ENCODE measurements at regions not wholly inside any gene's neighbourhood (a gene's known extent, or its start where the extent isn't known, plus 50 kb on each side); places are given as distances from the start of the nearest gene placed in this dataset.

GRCh38 chr5:82713811-82714210 lies 363.4 kb downstream of the TMEM167A start:
- no peak for TF ChIP-seq EED (CRISPR knock-in tag; IDR thresholded peaks at IDR 0.05)
- TF ChIP-seq MXD3 (CRISPR knock-in tag; IDR thresholded peaks at IDR 0.05) = no peak
- TF ChIP-seq TBX2 (CRISPR knock-in tag; IDR thresholded peaks at IDR 0.05; ENCODE audit: borderline replicate concordance) = no peak
- no peak for TF ChIP-seq ZNF331 (CRISPR knock-in tag; IDR thresholded peaks at IDR 0.05)
- TF ChIP-seq POGZ (CRISPR knock-in tag; IDR thresholded peaks at IDR 0.05) = no peak
- TF ChIP-seq SIN3A (IDR thresholded peaks at IDR 0.05; ENCODE audit: borderline replicate concordance, low read depth, low read length) = no peak
- TF ChIP-seq ZNF672 (CRISPR knock-in tag; IDR thresholded peaks at IDR 0.05) = no peak
- Histone ChIP-seq H3K9ac (ENCODE audit: insufficient read depth, low read depth, low read length) (no peak overlapping the region), H3K79me2 (ENCODE audit: insufficient read depth, low read length) (no peaks in the 10 kb centered on the region), H3K9me3 (ENCODE audit: low read length) (no peaks in the 10 kb centered on the region), H3K27ac (ENCODE audit: extremely low read length, insufficient read depth, low read length) (no peak overlapping the region), H3K4me3 (replicated peaks in 1 of 3; ENCODE audit: insufficient read depth in 1 of 3, low read depth in 2 of 3, low read length in 3 of 3) (no peak overlapping the region), H2AFZ (ENCODE audit: low read length) (no peak overlapping the region), H3K36me3 (replicated peaks in 1 of 2; ENCODE audit: control insufficient read depth in 1 of 2, insufficient read depth in 2 of 2, low read length in 2 of 2) (no peaks in the 10 kb centered on the region), H4K20me1 (ENCODE audit: insufficient read depth, low read length) (no peaks in the 10 kb centered on the region), H3K4me1 (ENCODE audit: insufficient read depth, low read length) (no peaks in the 10 kb centered on the region), H3K4me2 (ENCODE audit: low read depth, low read length) (no peak overlapping the region), H3K27me3 (ENCODE audit: control insufficient read depth in 1 of 2, insufficient read depth in 2 of 2, low read length in 2 of 2) (no peaks in the 10 kb centered on the region; a peak in 1 of 5 replicates)
- intact Hi-C loops (cut with micrococcal nuclease; ENCODE audit: unreplicated experiment) = no loop called here
- BruUV-seq (replicated peaks) = no TSS peak
- CTCF ChIA-PET (ENCODE audit: low intra/inter-chr PET ratio, low total read pairs) = no interaction called here
- DNase-seq (ENCODE audit: low spot score) = no peak
- POLR2A ChIA-PET = no interaction called here
- 5% methylated on average over 2 of the region's 2 CpGs for WGBS (ENCODE audit: low lambda C conversion rate)
- in situ Hi-C loops (cut with HindIII; ENCODE audit: extremely low pct_ligation_motif_present, low pct_unique_long_range_greater_than_20kb) = no loop called here
- no peak for FAIRE-seq
- ATAC-seq = no peak

- no peak overlapping the region for H3K4me3 ChIP-seq (replicated peaks in 1 of 3; ENCODE audit: insufficient read depth in 1 of 3, low read depth in 2 of 3, low read length in 3 of 3)
- no peak overlapping the region for H3K4me2 ChIP-seq (ENCODE audit: low read depth, low read length)
- TF ChIP-seq TCF7 (IDR thresholded peaks at IDR 0.05; ENCODE audit: low read depth) (peak; percentile 23; the same call in 1 of the 2 replicates), RARA (CRISPR knock-in tag; IDR thresholded peaks at IDR 0.05) (0 out of 2 replicates have a peak, but pooled peaks have one; percentile 26), TFE3 (CRISPR knock-in tag; IDR thresholded peaks at IDR 0.05) (0 out of 2 replicates have a peak, but pooled peaks have one; percentile 31), EP300 (IDR thresholded peaks at IDR 0.05; ENCODE audit: low read depth in 2 of 2, low read length in 2 of 2) (peak in 1 of 2 experiments; percentile 10; a peak in 1 of 4 replicates), EP300 (CRISPR knock-in tag; IDR thresholded peaks at IDR 0.05; ENCODE audit: borderline replicate concordance) (no peak), ZNF644 (CRISPR knock-in tag; IDR thresholded peaks at IDR 0.05; ENCODE audit: low read depth) (no peak), SOX13 (IDR thresholded peaks at IDR 0.05) (no peak), SOX13 (CRISPR knock-in tag; conservative IDR thresholded peaks at IDR 0.05 in 1 of 2, IDR thresholded peaks at IDR 0.05 in 1 of 2) (peak in 1 of 2 experiments; percentile 29; a peak in 1 of 4 replicates), NFE2 (CRISPR knock-in tag; IDR thresholded peaks at IDR 0.05) (no peak), BCL6 (CRISPR knock-in tag; IDR thresholded peaks at IDR 0.05) (peak; percentile 54; the same call in 1 of the 2 replicates), ZKSCAN1 (IDR thresholded peaks at IDR 0.05; ENCODE audit: low read length) (peak; percentile 64; the same call in 1 of the 2 replicates), FOXA3 (CRISPR knock-in tag; IDR thresholded peaks at IDR 0.05) (peak; percentile 8; the same call in 1 of the 2 replicates), FOXA1 (IDR thresholded peaks at IDR 0.05) (no peak), FOXA1 (CRISPR knock-in tag; IDR thresholded peaks at IDR 0.05) (peak; percentile 50)
- H3K27ac ChIP-seq (ENCODE audit: extremely low read length, insufficient read depth, low read length) = no peak overlapping the region
- intact Hi-C loops (cut with micrococcal nuclease; ENCODE audit: unreplicated experiment) (no loop called here), in situ Hi-C loops (cut with HindIII; ENCODE audit: extremely low pct_ligation_motif_present, low pct_unique_long_range_greater_than_20kb) (no loop called here)
- no peaks in the 10 kb centered on the region for H4K20me1 ChIP-seq (ENCODE audit: insufficient read depth, low read length)
- FAIRE-seq = no peak
- 0 out of 2 replicates have a peak, but pooled peaks cover 7% of the 10 kb centered on the region for H3K4me1 ChIP-seq (ENCODE audit: insufficient read depth, low read length)
- H3K27me3 ChIP-seq (ENCODE audit: control insufficient read depth in 1 of 2, insufficient read depth in 2 of 2, low read length in 2 of 2) = no peaks in the 10 kb centered on the region; a peak in 1 of 5 replicates
- no peak overlapping the region for H3K9ac ChIP-seq (ENCODE audit: insufficient read depth, low read depth, low read length)
- no peaks in the 10 kb centered on the region for H3K79me2 ChIP-seq (ENCODE audit: insufficient read depth, low read length)
- no peaks in the 10 kb centered on the region for H3K9me3 ChIP-seq (ENCODE audit: low read length)
- POLR2A ChIA-PET = no interaction called here
- DNase-seq (ENCODE audit: low spot score) = peak; percentile 56
- 6% methylated on average over 1 of the region's 1 CpG for WGBS (ENCODE audit: low lambda C conversion rate)
- BruUV-seq (replicated peaks) = no TSS peak
- CTCF ChIA-PET (ENCODE audit: low intra/inter-chr PET ratio, low total read pairs) = no interaction called here
- H2AFZ ChIP-seq (ENCODE audit: low read length) = no peak overlapping the region
- peak; percentile 47; the same call in 1 of the 3 replicates for ATAC-seq
- H3K36me3 ChIP-seq (replicated peaks in 1 of 2; ENCODE audit: control insufficient read depth in 1 of 2, insufficient read depth in 2 of 2, low read length in 2 of 2) = no peaks in the 10 kb centered on the region
These were observed 369.5 kb downstream of the TMEM167A start for GRCh38 chr5:82707741-82708140.

Data from HepG2 (cell line).